CD8-positive, alpha-beta memory T cell (primary cell): ENCODE measurements at regions not wholly inside any gene's neighbourhood (a gene's known extent, or its start where the extent isn't known, plus 50 kb on each side); places are given as distances from the start of the nearest gene placed in this dataset.

Experiments used
- CTCF ChIA-PET: fragments of 350-600 bp; sonication (Branson Sonifier 250); formaldehyde crosslinking; loops from one replicate; lab custom pipeline; 2021; ENCODE audit warnings: antibody characterized with exemption; lab: Charles Lee
- POLR2A ChIA-PET: fragments of 350-600 bp; sonication (Branson Sonifier 250); formaldehyde crosslinking; loops from one replicate; lab custom pipeline; 2021; ENCODE audit warnings: antibody characterized with exemption; lab: Charles Lee
- DNase-seq, 5 donors: peaks; one replicate each; pipeline versions ENCODE4 v3.0.0 to v3.0.0-alpha.2; 2020 to 2022; ENCODE audit warnings: mixed read lengths in 1 of 5
- H3K27ac ChIP-seq: one replicate; pipeline ENCODE4 v1.7.0; 2013; ENCODE audit warnings: low read depth, mild to moderate bottlenecking, low read length, moderate library complexity
- H3K27me3 ChIP-seq: 2 replicates; pipeline ENCODE4 v1.7.0; 2013; ENCODE audit warnings: low read length, mild to moderate bottlenecking; ENCODE audit not compliant: insufficient read depth, poor library complexity, severe bottlenecking
- H3K36me3 ChIP-seq: 2 replicates; pipeline ENCODE4 v1.7.0; 2013; ENCODE audit warnings: mild to moderate bottlenecking, low read length, moderate library complexity; ENCODE audit not compliant: insufficient read depth
- H3K4me1 ChIP-seq: 2 replicates; pipeline ENCODE4 v1.7.0; 2013; ENCODE audit warnings: mild to moderate bottlenecking, low read length, moderate library complexity; ENCODE audit not compliant: insufficient read depth
- H3K4me3 ChIP-seq: 2 replicates; pipeline ENCODE4 v1.7.0; 2013; ENCODE audit warnings: mild to moderate bottlenecking, low read length
- H3K9me3 ChIP-seq: 2 replicates; pipeline ENCODE4 v1.7.0; 2013; ENCODE audit warnings: mild to moderate bottlenecking, low read length
- H3K27ac Mint-ChIP-seq, 8 donors: one replicate each; pipeline ENCODE4 v1.8.0; 2020 to 2021; ENCODE audit warnings: mixed read lengths in 8 of 8, mild to moderate bottlenecking in 6 of 8, inconsistent platforms in 3 of 8, moderate library complexity in 3 of 8
- H3K27me3 Mint-ChIP-seq, 2 donors: one replicate each; pipeline ENCODE4 v1.8.0; 2020 to 2021; ENCODE audit warnings: mixed read lengths in 2 of 2, mild to moderate bottlenecking in 1 of 2, moderate library complexity in 1 of 2
- H3K36me3 Mint-ChIP-seq, 3 donors: one replicate each; pipeline ENCODE4 v1.8.0; 2020 to 2021; ENCODE audit warnings: mixed read lengths in 3 of 3, inconsistent platforms in 1 of 3, mild to moderate bottlenecking in 1 of 3
- H3K4me1 Mint-ChIP-seq, 3 donors: one replicate each; pipeline ENCODE4 v1.8.0; 2020 to 2021; ENCODE audit warnings: mixed read lengths in 3 of 3, inconsistent platforms in 1 of 3, mild to moderate bottlenecking in 1 of 3
- H3K4me3 Mint-ChIP-seq, 7 donors: one replicate each; pipeline ENCODE4 v1.8.0; 2020 to 2021; ENCODE audit warnings: mixed read lengths in 7 of 7, mild to moderate bottlenecking in 6 of 7, moderate library complexity in 4 of 7, inconsistent platforms in 2 of 7
- H3K9me3 Mint-ChIP-seq, 5 donors: one replicate each; pipeline ENCODE4 v1.8.0; 2020 to 2022; ENCODE audit warnings: mixed read lengths in 5 of 5, mild to moderate bottlenecking in 3 of 5, moderate library complexity in 2 of 5, inconsistent platforms in 1 of 5

- CTCF ChIA-PET: no interaction called here
- Mint-ChIP-seq H3K4me3 (no peak overlapping the region), H3K27ac (no peak overlapping the region), H3K27me3 (no peaks in the 10 kb centered on the region), H3K36me3 (no peaks in the 10 kb centered on the region), H3K4me1 (no peaks in the 10 kb centered on the region), H3K9me3 (peaks cover 4 to 34% (median 16%) of the 10 kb centered on the region in 5 donors)
- H3K4me3 ChIP-seq: no peak overlapping the region
- H3K4me1 ChIP-seq: no peaks in the 10 kb centered on the region
- no peak overlapping the region for H3K27ac ChIP-seq
- DNase-seq: no peak
- H3K27me3 ChIP-seq: no peaks in the 10 kb centered on the region
- H3K9me3 ChIP-seq: no peaks in the 10 kb centered on the region
- H3K36me3 ChIP-seq: no peaks in the 10 kb centered on the region
- POLR2A ChIA-PET: no interaction called here
These were observed 1176.4 kb upstream of the EYS start for GRCh38 chr6:66883453-66883852.

- H3K36me3 Mint-ChIP-seq: no peaks in the 10 kb centered on the region
- no peak for DNase-seq
- Histone ChIP-seq H3K36me3 (no peaks in the 10 kb centered on the region), H3K4me1 (no peaks in the 10 kb centered on the region), H3K4me3 (no peak overlapping the region), H3K27me3 (no peaks in the 10 kb centered on the region), H3K27ac (no peak overlapping the region), H3K9me3 (no peaks in the 10 kb centered on the region)
- CTCF ChIA-PET: no interaction called here
- no peak overlapping the region for H3K4me3 Mint-ChIP-seq
- POLR2A ChIA-PET: no interaction called here
- no peaks in the 10 kb centered on the region for H3K27me3 Mint-ChIP-seq
- H3K4me1 Mint-ChIP-seq: no peaks in the 10 kb centered on the region
- peaks cover 2 to 22% (median 12%) of the 10 kb centered on the region in 5 donors for H3K9me3 Mint-ChIP-seq
- H3K27ac Mint-ChIP-seq: no peak overlapping the region
These were observed 1159.8 kb upstream of the EYS start for GRCh38 chr6:66866801-66867200.

- no peaks in the 10 kb centered on the region for H3K27me3 Mint-ChIP-seq
These were observed 1158.7 kb upstream of the EYS start for GRCh38 chr6:66865771-66866170.

GRCh38 chr6:66861007-66861541 lies 1154.0 kb upstream of the EYS start:
- Histone ChIP-seq H3K9me3 (no peaks in the 10 kb centered on the region), H3K36me3 (no peaks in the 10 kb centered on the region), H3K4me1 (no peaks in the 10 kb centered on the region), H3K4me3 (no peak overlapping the region), H3K27me3 (no peaks in the 10 kb centered on the region), H3K27ac (no peak overlapping the region)
- DNase-seq: no peak
- H3K27me3 Mint-ChIP-seq: no peaks in the 10 kb centered on the region
- no peak overlapping the region for H3K27ac Mint-ChIP-seq
- H3K36me3 Mint-ChIP-seq: no peaks in the 10 kb centered on the region
- no peak overlapping the region for H3K4me3 Mint-ChIP-seq
- ChIA-PET POLR2A (no interaction called here), CTCF (no interaction called here)
- H3K4me1 Mint-ChIP-seq: no peaks in the 10 kb centered on the region
- peaks cover 2 to 28% (median 6%) of the 10 kb centered on the region in 5 donors for H3K9me3 Mint-ChIP-seq

More at GRCh38 chr6:66865771-66866170, 1158.7 kb upstream of the EYS start:
- Histone ChIP-seq H3K9me3 (no peaks in the 10 kb centered on the region), H3K4me1 (no peaks in the 10 kb centered on the region), H3K27ac (no peak overlapping the region), H3K36me3 (no peaks in the 10 kb centered on the region), H3K27me3 (no peaks in the 10 kb centered on the region), H3K4me3 (no peak overlapping the region)
- no peaks in the 10 kb centered on the region for H3K36me3 Mint-ChIP-seq
- POLR2A ChIA-PET: no interaction called here
- peaks cover 2 to 31% (median 5%) of the 10 kb centered on the region in 5 donors for H3K9me3 Mint-ChIP-seq
- CTCF ChIA-PET: no interaction called here
- no peaks in the 10 kb centered on the region for H3K4me1 Mint-ChIP-seq
- H3K4me3 Mint-ChIP-seq: no peak overlapping the region
- DNase-seq: no peak
- no peak overlapping the region for H3K27ac Mint-ChIP-seq

GRCh38 chr6:66860328-66860727 lies 1153.3 kb upstream of the EYS start:
- Histone ChIP-seq H3K4me1 (no peaks in the 10 kb centered on the region), H3K36me3 (no peaks in the 10 kb centered on the region), H3K27ac (no peak overlapping the region), H3K27me3 (no peaks in the 10 kb centered on the region), H3K4me3 (no peak overlapping the region), H3K9me3 (no peaks in the 10 kb centered on the region)
- Mint-ChIP-seq H3K27ac (no peak overlapping the region), H3K4me3 (no peak overlapping the region), H3K36me3 (no peaks in the 10 kb centered on the region), H3K27me3 (no peaks in the 10 kb centered on the region), H3K9me3 (peaks cover 2 to 31% (median 6%) of the 10 kb centered on the region in 5 donors), H3K4me1 (no peaks in the 10 kb centered on the region)
- no peak for DNase-seq
- POLR2A ChIA-PET: no interaction called here
- CTCF ChIA-PET: no interaction called here

- Histone ChIP-seq H3K36me3 (no peaks in the 10 kb centered on the region), H3K9me3 (no peaks in the 10 kb centered on the region), H3K4me3 (no peak overlapping the region), H3K27ac (no peak overlapping the region), H3K27me3 (no peaks in the 10 kb centered on the region), H3K4me1 (no peaks in the 10 kb centered on the region)
- ChIA-PET CTCF (no interaction called here), POLR2A (no interaction called here)
- Mint-ChIP-seq H3K36me3 (no peaks in the 10 kb centered on the region), H3K4me3 (no peak overlapping the region), H3K4me1 (no peaks in the 10 kb centered on the region), H3K27ac (no peak overlapping the region), H3K9me3 (peaks cover 2 to 30% (median 3%) of the 10 kb centered on the region in 5 donors), H3K27me3 (no peaks in the 10 kb centered on the region)
- no peak for DNase-seq
These were observed 1151.2 kb upstream of the EYS start for GRCh38 chr6:66858196-66858595.

GRCh38 chr6:66854014-66854413 lies 1147.0 kb upstream of the EYS start:
- ChIA-PET POLR2A (no interaction called here), CTCF (no interaction called here)
- H3K4me1 ChIP-seq: no peaks in the 10 kb centered on the region
- H3K36me3 ChIP-seq: no peaks in the 10 kb centered on the region
- H3K4me3 ChIP-seq: no peak overlapping the region
- Mint-ChIP-seq H3K4me3 (no peak overlapping the region), H3K27me3 (no peaks in the 10 kb centered on the region), H3K27ac (no peak overlapping the region), H3K4me1 (no peaks in the 10 kb centered on the region), H3K9me3 (peaks cover 4 to 32% (median 7%) of the 10 kb centered on the region in 5 donors), H3K36me3 (no peaks in the 10 kb centered on the region)
- H3K27ac ChIP-seq: no peak overlapping the region
- no peak for DNase-seq
- no peaks in the 10 kb centered on the region for H3K9me3 ChIP-seq
- no peaks in the 10 kb centered on the region for H3K27me3 ChIP-seq

- DNase-seq: no peak
- H3K9me3 Mint-ChIP-seq: peaks cover 4 to 35% (median 8%) of the 10 kb centered on the region in 5 donors
- H3K36me3 Mint-ChIP-seq: no peaks in the 10 kb centered on the region
- H3K4me3 Mint-ChIP-seq: no peak overlapping the region
- ChIA-PET CTCF (no interaction called here), POLR2A (no interaction called here)
- no peak overlapping the region for H3K4me3 ChIP-seq
- no peaks in the 10 kb centered on the region for H3K4me1 Mint-ChIP-seq
- no peak overlapping the region for H3K27ac Mint-ChIP-seq
- H3K36me3 ChIP-seq: no peaks in the 10 kb centered on the region
- H3K27ac ChIP-seq: no peak overlapping the region
- no peaks in the 10 kb centered on the region for H3K4me1 ChIP-seq
- H3K27me3 Mint-ChIP-seq: no peaks in the 10 kb centered on the region
- H3K27me3 ChIP-seq: no peaks in the 10 kb centered on the region
- no peaks in the 10 kb centered on the region for H3K9me3 ChIP-seq
These were observed 1144.9 kb upstream of the EYS start for GRCh38 chr6:66851930-66852329.
